Right lobe of liver (tissue), 4 donors: ENCODE measurements at regions not wholly inside any gene's neighbourhood (a gene's known extent, or its start where the extent isn't known, plus 50 kb on each side); places are given as distances from the start of the nearest gene placed in this dataset.
"Not testable (repeated sequence)": the region's sequence is repeated elsewhere in the genome, so short reads cannot be mapped to it uniquely, and the experiment has no call there.

Experiments used
- CTCF ChIP-seq, 4 donors: fragments of 200-600 bp in 3 of 4; fragments of 450-650 bp in 1 of 4; IDR thresholded peaks; one replicate each; pipeline versions ENCODE4 v1.5.1 to v1.8.0; 2016 to 2022; ENCODE audit warnings: antibody characterized with exemption in 4 of 4, mild to moderate bottlenecking in 2 of 4
- POLR2A ChIP-seq: fragments of 450-650 bp; IDR thresholded peaks from one replicate; pipeline ENCODE4 v1.6.1; 2017; ENCODE audit warnings: antibody characterized with exemption, mild to moderate bottlenecking
- donor health status: DM: no; HTN: no; CAD: no.
- donor health status: DM: no; HTN: no; CAD: no.
- donor health status: DM: no; HTN: yes; CAD: no.

GRCh38 chr20:30290361-30291063 lies 967.0 kb upstream of the DEFB115 start:
- not testable (repeated sequence) for TF ChIP-seq CTCF (IDR thresholded peaks at IDR 0.05); POLR2A
